ENCODE measurements at regions not wholly inside any gene's neighbourhood (a gene's known extent, or its start where the extent isn't known, plus 50 kb on each side); places are given as distances from the start of the nearest gene placed in this dataset.

DNA sequence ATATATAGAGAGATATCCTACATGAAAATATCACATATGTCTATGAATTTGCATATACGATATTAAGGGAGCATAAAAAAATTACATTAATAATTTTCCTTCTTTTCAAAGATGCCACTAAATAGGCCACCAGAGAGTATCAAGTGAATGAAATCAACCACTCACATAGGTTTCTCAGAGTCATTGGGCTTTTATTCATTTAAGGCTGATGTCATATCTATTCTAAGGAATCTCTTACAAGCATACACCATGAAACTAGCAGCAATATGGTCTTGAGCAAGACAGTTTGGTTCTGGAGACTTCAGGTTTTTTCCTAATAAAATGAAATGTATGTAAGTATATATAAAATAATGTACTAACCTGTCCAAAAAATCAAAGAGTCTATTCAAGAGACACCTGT lies 420.4 kb downstream of the PLA2G4A start:
- DNase-seq (ENCODE audit: low spot score) (no peak), ATAC-seq (ENCODE audit: low FRiP score) (no peak)
- TF ChIP-seq, protein P1, sequence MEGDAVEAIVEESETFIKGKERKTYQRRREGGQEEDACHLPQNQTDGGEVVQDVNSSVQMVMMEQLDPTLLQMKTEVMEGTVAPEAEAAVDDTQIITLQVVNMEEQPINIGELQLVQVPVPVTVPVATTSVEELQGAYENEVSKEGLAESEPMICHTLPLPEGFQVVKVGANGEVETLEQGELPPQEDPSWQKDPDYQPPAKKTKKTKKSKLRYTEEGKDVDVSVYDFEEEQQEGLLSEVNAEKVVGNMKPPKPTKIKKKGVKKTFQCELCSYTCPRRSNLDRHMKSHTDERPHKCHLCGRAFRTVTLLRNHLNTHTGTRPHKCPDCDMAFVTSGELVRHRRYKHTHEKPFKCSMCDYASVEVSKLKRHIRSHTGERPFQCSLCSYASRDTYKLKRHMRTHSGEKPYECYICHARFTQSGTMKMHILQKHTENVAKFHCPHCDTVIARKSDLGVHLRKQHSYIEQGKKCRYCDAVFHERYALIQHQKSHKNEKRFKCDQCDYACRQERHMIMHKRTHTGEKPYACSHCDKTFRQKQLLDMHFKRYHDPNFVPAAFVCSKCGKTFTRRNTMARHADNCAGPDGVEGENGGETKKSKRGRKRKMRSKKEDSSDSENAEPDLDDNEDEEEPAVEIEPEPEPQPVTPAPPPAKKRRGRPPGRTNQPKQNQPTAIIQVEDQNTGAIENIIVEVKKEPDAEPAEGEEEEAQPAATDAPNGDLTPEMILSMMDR (IDR thresholded peaks at IDR 0.05), result no peak

GRCh38 chr1:187252923-187253322 lies 424.2 kb downstream of the PLA2G4A start:
- TF ChIP-seq, protein P1 (IDR thresholded peaks at IDR 0.05), result no peak
- DNase-seq (ENCODE audit: low spot score) (no peak), ATAC-seq (ENCODE audit: low FRiP score) (no peak)

- DNase-seq (ENCODE audit: low spot score) (no peak), ATAC-seq (ENCODE audit: low FRiP score) (no peak)
- TF ChIP-seq, protein P1 (IDR thresholded peaks at IDR 0.05), result no peak
These were observed 428.7 kb downstream of the PLA2G4A start for GRCh38 chr1:187257476-187257875.

GRCh38 chr1:187261637-187262036 lies 432.9 kb downstream of the PLA2G4A start:
- ATAC-seq (ENCODE audit: low FRiP score) (no peak), DNase-seq (ENCODE audit: low spot score) (no peak)
- TF ChIP-seq, protein P1 (IDR thresholded peaks at IDR 0.05), result no peak

DNA sequence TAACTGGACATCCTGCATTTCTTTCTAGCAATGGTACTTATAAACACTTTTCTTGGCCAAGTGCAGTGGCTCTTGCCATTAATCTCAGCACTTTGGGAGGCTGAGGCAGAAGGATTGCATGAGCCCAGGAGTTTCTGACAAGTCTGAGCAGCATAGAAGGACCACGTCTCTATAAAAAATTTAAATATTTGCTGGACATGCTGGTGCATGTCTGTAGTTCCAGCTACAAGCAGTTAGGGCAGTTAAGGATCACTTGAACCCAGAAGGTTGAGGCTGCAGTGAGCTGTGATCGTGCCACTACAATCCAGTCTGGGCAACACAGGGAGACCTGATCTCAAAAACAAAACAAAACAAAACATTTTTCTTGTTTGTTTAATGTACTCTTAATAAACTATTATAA lies 434.0 kb downstream of the PLA2G4A start:
- no peak for DNase-seq (ENCODE audit: low spot score)
- TF ChIP-seq, protein P1 (IDR thresholded peaks at IDR 0.05), result no peak
- no peak for ATAC-seq (ENCODE audit: low FRiP score)

DNA sequence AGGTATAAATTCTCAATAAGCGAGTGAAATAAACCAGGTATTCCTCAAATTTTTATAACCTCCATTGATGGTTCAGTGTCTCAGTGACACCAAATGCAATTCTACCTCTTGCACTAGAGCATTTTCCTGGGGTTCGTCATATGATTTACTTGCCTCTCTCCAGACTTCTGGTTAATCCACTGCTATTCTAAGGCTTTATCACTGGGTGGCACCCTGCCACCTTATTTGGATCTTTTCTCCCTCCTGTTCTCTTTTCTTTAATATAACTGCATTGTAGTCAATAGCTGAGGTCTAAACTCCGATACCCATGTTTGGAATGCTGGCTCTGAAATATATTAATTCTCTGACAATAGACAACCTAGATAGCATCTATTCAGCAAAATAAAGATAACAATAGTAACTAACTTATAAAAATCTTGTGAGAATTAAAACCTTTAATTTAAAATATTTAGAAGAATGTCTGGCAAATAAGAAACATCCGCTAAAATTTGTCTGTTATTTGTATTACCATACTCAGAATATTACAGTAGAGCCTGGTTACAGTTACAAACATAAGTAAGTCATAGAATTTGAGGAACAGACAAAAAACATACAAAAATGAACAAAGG lies 436.4 kb downstream of the PLA2G4A start:
- ATAC-seq (ENCODE audit: low FRiP score) (peak; percentile 65), DNase-seq (ENCODE audit: low spot score) (no peak)
- TF ChIP-seq, protein P1 (IDR thresholded peaks at IDR 0.05), result no peak

GRCh38 chr1:187266051-187266450 lies 437.3 kb downstream of the PLA2G4A start:
- no peak for ATAC-seq (ENCODE audit: low FRiP score)

More at GRCh38 chr1:187266051-187266450, 437.3 kb downstream of the PLA2G4A start:
- TF ChIP-seq, protein P1 (IDR thresholded peaks at IDR 0.05), result no peak
- no peak for DNase-seq (ENCODE audit: low spot score)

All from omental fat pad (tissue), 3 donors.